ENCODE measurements at regions not wholly inside any gene's neighbourhood (a gene's known extent, or its start where the extent isn't known, plus 50 kb on each side); places are given as distances from the start of the nearest gene placed in this dataset.

GRCh38 chr6:14705841-14706377, 540.0 kb upstream of the JARID2 start:
- peak overlapping the region in 4 of 5 donors; percentile 33 to 78 (median 62) for H3K27ac ChIP-seq
- 28 to 36% (median 31%) methylated on average over 4 of the region's 4 CpGs for WGBS, 5 donors

GRCh38 chr6:14706378-14706929, 539.4 kb upstream of the JARID2 start:
- H3K4me3 ChIP-seq: no peak overlapping the region
- TF ChIP-seq EP300 (IDR thresholded peaks at IDR 0.05): peak; percentile 88
- TF ChIP-seq POLR2A (IDR thresholded peaks at IDR 0.05): no peak
- peak in 2 of 3 donors; percentile 82 to 84 for TF ChIP-seq POLR2AphosphoS5 (IDR thresholded peaks at IDR 0.05)
- WGBS, 5 donors: 21 to 53% (median 37%) methylated on average over 12 of the region's 12 CpGs
- intact Hi-C loops (cut with DNase I; ENCODE audit: low total_unique reads): no loop called here
- H3K36me3 ChIP-seq: no peaks in the 10 kb centered on the region
- DNase-seq: peak in 1 of 2 donors; percentile 75
- H3K4me1 ChIP-seq: peaks cover 13 to 28% (median 25%) of the 10 kb centered on the region in 4 donors
- peak overlapping the region; percentile 4 to 78 (median 54) for H3K27ac ChIP-seq
- H3K27me3 ChIP-seq: no peaks in the 10 kb centered on the region
- peaks cover 0 to 7% (median 0%) of the 10 kb centered on the region in 4 donors for H3K9me3 ChIP-seq

More at GRCh38 chr6:14705841-14706377, 540.0 kb upstream of the JARID2 start:
- TF ChIP-seq POLR2AphosphoS5 (IDR thresholded peaks at IDR 0.05) (no peak), CTCF (IDR thresholded peaks at IDR 0.05) (no peak), EP300 (IDR thresholded peaks at IDR 0.05) (no peak), POLR2A (IDR thresholded peaks at IDR 0.05) (no peak)
- Histone ChIP-seq H3K27me3 (no peaks in the 10 kb centered on the region), H3K36me3 (no peaks in the 10 kb centered on the region), H3K4me3 (no peak overlapping the region), H3K4me1 (peaks cover 13 to 28% (median 25%) of the 10 kb centered on the region in 4 donors), H3K9me3 (peaks cover 0 to 7% (median 0%) of the 10 kb centered on the region in 4 donors)
- DNase-seq: peak in 1 of 2 donors; percentile 66
- intact Hi-C loops (cut with DNase I; ENCODE audit: low total_unique reads): no loop called here

- Histone ChIP-seq H3K27ac (peak overlapping the region in 2 of 5 donors; percentile 70 to 78), H3K36me3 (no peaks in the 10 kb centered on the region), H3K9me3 (peaks cover 0 to 7% (median 0%) of the 10 kb centered on the region in 4 donors), H3K4me1 (peaks cover 13 to 28% (median 25%) of the 10 kb centered on the region in 4 donors), H3K4me3 (no peak overlapping the region), H3K27me3 (no peaks in the 10 kb centered on the region)
- TF ChIP-seq EP300 (IDR thresholded peaks at IDR 0.05) (no peak), POLR2A (IDR thresholded peaks at IDR 0.05) (no peak), CTCF (IDR thresholded peaks at IDR 0.05) (no peak), POLR2AphosphoS5 (IDR thresholded peaks at IDR 0.05) (no peak)
- no peak for DNase-seq
- intact Hi-C loops (cut with DNase I; ENCODE audit: low total_unique reads): no loop called here
These were observed 538.6 kb upstream of the JARID2 start for GRCh38 chr6:14707276-14707675.

GRCh38 chr6:14707971-14708465, 537.9 kb upstream of the JARID2 start:
- peaks cover 13 to 28% (median 25%) of the 10 kb centered on the region in 4 donors for H3K4me1 ChIP-seq
- 90 to 96% (median 95%) methylated on average over 2 of the region's 2 CpGs for WGBS, 5 donors
- no peak overlapping the region for H3K4me3 ChIP-seq
- DNase-seq: no peak
- no peak overlapping the region for H3K27ac ChIP-seq
- H3K27me3 ChIP-seq: no peaks in the 10 kb centered on the region
- peaks cover 0 to 7% (median 0%) of the 10 kb centered on the region in 4 donors for H3K9me3 ChIP-seq
- TF ChIP-seq POLR2AphosphoS5 (IDR thresholded peaks at IDR 0.05): no peak
- no peak for TF ChIP-seq POLR2A (IDR thresholded peaks at IDR 0.05)
- TF ChIP-seq CTCF (IDR thresholded peaks at IDR 0.05): no peak
- no peak for TF ChIP-seq EP300 (IDR thresholded peaks at IDR 0.05)
- no peaks in the 10 kb centered on the region for H3K36me3 ChIP-seq
- intact Hi-C loops (cut with DNase I; ENCODE audit: low total_unique reads): no loop called here
